NB4 (cell line): ENCODE measurements at regions not wholly inside any gene's neighbourhood (a gene's known extent, or its start where the extent isn't known, plus 50 kb on each side); places are given as distances from the start of the nearest gene placed in this dataset.

ENCODE experiments used
- POLR2A ChIP-seq: IDR thresholded peaks from 2 replicates; pipeline ENCODE4 v1.6.1; 2011; ENCODE audit warnings: mild to moderate bottlenecking; ENCODE audit not compliant: insufficient read length; ENCODE audit errors: extremely low read depth
- TF ChIP-seq, protein P1 (sequence below): IDR thresholded peaks from one replicate; pipeline ENCODE4 v1.5.1; 2012; ENCODE audit warnings: low read depth, low read length
- TF ChIP-seq, protein P2 (sequence below): IDR thresholded peaks from 2 replicates; pipeline ENCODE4 v1.6.1; 2011; ENCODE audit warnings: low read depth, low read length

DNA sequence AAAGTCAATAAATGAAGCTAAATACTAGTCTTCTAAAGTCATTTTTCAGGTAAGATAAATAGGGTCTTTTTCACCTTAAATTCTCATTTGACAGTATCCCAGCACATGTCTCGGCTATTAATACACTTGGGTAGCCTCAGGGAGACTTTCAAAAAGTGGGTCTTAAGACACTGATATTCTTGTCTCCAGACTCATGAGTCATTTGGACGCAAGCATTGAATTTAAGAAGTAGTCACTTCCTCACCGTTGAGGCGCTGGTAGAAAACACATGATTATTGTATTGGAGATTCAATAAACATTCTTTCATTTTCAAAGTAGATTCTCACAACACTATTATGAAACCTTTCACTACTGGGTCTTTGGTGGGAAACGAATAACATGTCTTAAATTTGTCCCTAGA, 108.9 kb upstream of the SP8 start:
- TF ChIP-seq, protein P1, sequence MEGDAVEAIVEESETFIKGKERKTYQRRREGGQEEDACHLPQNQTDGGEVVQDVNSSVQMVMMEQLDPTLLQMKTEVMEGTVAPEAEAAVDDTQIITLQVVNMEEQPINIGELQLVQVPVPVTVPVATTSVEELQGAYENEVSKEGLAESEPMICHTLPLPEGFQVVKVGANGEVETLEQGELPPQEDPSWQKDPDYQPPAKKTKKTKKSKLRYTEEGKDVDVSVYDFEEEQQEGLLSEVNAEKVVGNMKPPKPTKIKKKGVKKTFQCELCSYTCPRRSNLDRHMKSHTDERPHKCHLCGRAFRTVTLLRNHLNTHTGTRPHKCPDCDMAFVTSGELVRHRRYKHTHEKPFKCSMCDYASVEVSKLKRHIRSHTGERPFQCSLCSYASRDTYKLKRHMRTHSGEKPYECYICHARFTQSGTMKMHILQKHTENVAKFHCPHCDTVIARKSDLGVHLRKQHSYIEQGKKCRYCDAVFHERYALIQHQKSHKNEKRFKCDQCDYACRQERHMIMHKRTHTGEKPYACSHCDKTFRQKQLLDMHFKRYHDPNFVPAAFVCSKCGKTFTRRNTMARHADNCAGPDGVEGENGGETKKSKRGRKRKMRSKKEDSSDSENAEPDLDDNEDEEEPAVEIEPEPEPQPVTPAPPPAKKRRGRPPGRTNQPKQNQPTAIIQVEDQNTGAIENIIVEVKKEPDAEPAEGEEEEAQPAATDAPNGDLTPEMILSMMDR, result no peak
- TF ChIP-seq POLR2A, result no peak
- TF ChIP-seq, protein P2, sequence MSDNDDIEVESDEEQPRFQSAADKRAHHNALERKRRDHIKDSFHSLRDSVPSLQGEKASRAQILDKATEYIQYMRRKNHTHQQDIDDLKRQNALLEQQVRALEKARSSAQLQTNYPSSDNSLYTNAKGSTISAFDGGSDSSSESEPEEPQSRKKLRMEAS, result no peak
